ENCODE measurements at regions not wholly inside any gene's neighbourhood (a gene's known extent, or its start where the extent isn't known, plus 50 kb on each side); places are given as distances from the start of the nearest gene placed in this dataset.

GRCh38 chr6:153960741-153961140 is 78.3 kb upstream of the OPRM1 start:
- no peak for DNase-seq (ENCODE audit: low spot score)
- no peak for TF ChIP-seq CTCF (IDR thresholded peaks at IDR 0.05; ENCODE audit: extremely low read depth, missing control alignments)

GRCh38 chr6:153960281-153960680 is 78.8 kb upstream of the OPRM1 start:
- TF ChIP-seq CTCF (IDR thresholded peaks at IDR 0.05; ENCODE audit: extremely low read depth, missing control alignments) = no peak
- DNase-seq (ENCODE audit: low spot score) = no peak

DNA sequence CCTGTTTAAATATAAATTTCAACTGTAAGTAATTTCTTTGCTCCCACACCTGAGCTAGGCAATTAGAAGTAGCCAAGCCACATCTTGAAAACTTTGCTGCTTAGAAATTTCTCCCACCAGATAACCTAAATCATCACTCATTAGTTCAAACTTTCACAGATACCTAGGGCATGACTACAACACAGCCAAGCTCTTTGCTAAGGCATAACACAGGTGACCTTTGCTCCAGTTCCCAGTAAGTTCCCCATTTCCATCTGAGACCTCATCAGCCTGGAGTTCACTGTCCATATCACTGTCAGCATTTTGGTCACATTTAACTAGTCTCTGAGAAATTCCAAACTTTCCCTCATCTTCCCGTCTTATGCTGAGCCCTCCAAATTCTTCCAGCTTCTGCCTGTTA is 79.8 kb upstream of the OPRM1 start:
- DNase-seq (ENCODE audit: low spot score) = no peak

DNA sequence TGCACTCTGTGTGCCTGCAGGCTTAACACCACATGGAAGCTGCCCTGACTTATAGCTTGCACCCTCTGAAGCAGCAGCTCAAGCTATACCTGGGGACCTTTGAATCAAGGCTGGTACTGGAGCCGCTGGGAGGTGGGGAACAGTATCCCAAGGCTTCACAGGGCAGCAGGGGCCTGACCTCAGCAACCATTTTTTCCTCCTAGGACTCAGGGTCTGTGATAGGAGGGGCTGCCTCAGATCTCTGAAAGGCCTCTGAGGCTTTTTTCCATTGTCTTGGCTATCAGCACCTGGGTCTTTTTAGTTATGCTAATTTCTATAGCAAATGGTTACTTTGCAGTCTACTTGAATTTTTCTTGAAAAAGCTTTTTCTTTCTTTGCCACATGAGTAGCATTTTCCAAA is 80.2 kb upstream of the OPRM1 start:
- TF ChIP-seq CTCF (IDR thresholded peaks at IDR 0.05; ENCODE audit: extremely low read depth, missing control alignments) = no peak
- no peak for DNase-seq (ENCODE audit: low spot score)

More for the DNA sequence above, 79.8 kb upstream of the OPRM1 start:
- no peak for TF ChIP-seq CTCF (IDR thresholded peaks at IDR 0.05; ENCODE audit: extremely low read depth, missing control alignments)

- peak; percentile 6 for DNase-seq (ENCODE audit: low spot score)
- TF ChIP-seq CTCF (IDR thresholded peaks at IDR 0.05; ENCODE audit: extremely low read depth, missing control alignments) = no peak
Observed at GRCh38 chr6:153957394-153957793, 81.6 kb upstream of the OPRM1 start.

- no peak for DNase-seq (ENCODE audit: low spot score)
- TF ChIP-seq CTCF (IDR thresholded peaks at IDR 0.05; ENCODE audit: extremely low read depth, missing control alignments) = no peak
Observed at GRCh38 chr6:153956808-153957207, 82.2 kb upstream of the OPRM1 start.

- TF ChIP-seq CTCF (IDR thresholded peaks at IDR 0.05; ENCODE audit: extremely low read depth, missing control alignments) = no peak
- no peak for DNase-seq (ENCODE audit: low spot score)
Observed at GRCh38 chr6:153949616-153950015, 89.4 kb upstream of the OPRM1 start.

Measured in GM20000 (cell line).